ENCODE measurements at regions not wholly inside any gene's neighbourhood (a gene's known extent, or its start where the extent isn't known, plus 50 kb on each side); places are given as distances from the start of the nearest gene placed in this dataset.

GRCh38 chr22:48643066-48643731 lies 1184.5 kb downstream of the BRD1 start:
- DNase-seq: no peak

- DNase-seq: no peak
Observed at GRCh38 chr22:48642550-48642949, 1185.1 kb downstream of the BRD1 start.

- DNase-seq: no peak
Observed at GRCh38 chr22:48641906-48642475, 1185.7 kb downstream of the BRD1 start.

GRCh38 chr22:48640890-48641841 lies 1186.5 kb downstream of the BRD1 start:
- DNase-seq: no peak

GRCh38 chr22:48639896-48640748 lies 1187.6 kb downstream of the BRD1 start:
- DNase-seq: no peak

- DNase-seq: no peak
Observed at GRCh38 chr22:48639021-48639795, 1188.5 kb downstream of the BRD1 start.

- DNase-seq: no peak
Observed at GRCh38 chr22:48637231-48637630, 1190.4 kb downstream of the BRD1 start.

- DNase-seq: no peak
Observed at GRCh38 chr22:48636746-48637145, 1190.9 kb downstream of the BRD1 start.

GRCh38 chr22:48635816-48636215 lies 1191.9 kb downstream of the BRD1 start:
- DNase-seq: peak; percentile 89

- no peak for DNase-seq
Observed at GRCh38 chr22:48635031-48635430, 1192.6 kb downstream of the BRD1 start.

- no peak for DNase-seq
Observed at GRCh38 chr22:48633996-48634836, 1193.5 kb downstream of the BRD1 start.

- no peak for DNase-seq
Observed at GRCh38 chr22:48632646-48633246, 1194.9 kb downstream of the BRD1 start.

GRCh38 chr22:48631288-48631863 lies 1196.3 kb downstream of the BRD1 start:
- DNase-seq: no peak

- no peak for DNase-seq
Observed at GRCh38 chr22:48630848-48631247, 1196.8 kb downstream of the BRD1 start.

- DNase-seq: peak; percentile 88
Observed at GRCh38 chr22:48630433-48630754, 1197.3 kb downstream of the BRD1 start.

GRCh38 chr22:48629631-48630432 lies 1197.8 kb downstream of the BRD1 start:
- DNase-seq: no peak

GRCh38 chr22:48628891-48629543 lies 1198.7 kb downstream of the BRD1 start:
- DNase-seq: no peak

- no peak for DNase-seq
Observed at GRCh38 chr22:48627966-48628365, 1199.7 kb downstream of the BRD1 start.

- peak; percentile 82 for DNase-seq
Observed at GRCh38 chr22:48627203-48627602, 1200.5 kb downstream of the BRD1 start.
